ENCODE measurements at regions not wholly inside any gene's neighbourhood (a gene's known extent, or its start where the extent isn't known, plus 50 kb on each side); places are given as distances from the start of the nearest gene placed in this dataset.

GRCh38 chr4:22881411-22881810 is 188.7 kb downstream of the GBA3 start:
- Histone ChIP-seq H3K9ac (ENCODE audit: low read length) (no peak overlapping the region), H3K9me3 (ENCODE audit: insufficient read depth, low read length) (no peaks in the 10 kb centered on the region), H3K27me3 (ENCODE audit: low read length) (no peaks in the 10 kb centered on the region), H4K20me1 (ENCODE audit: low read depth, low read length) (no peaks in the 10 kb centered on the region), H3K79me2 (ENCODE audit: insufficient read depth, low read length) (no peaks in the 10 kb centered on the region), H3K4me3 (ENCODE audit: insufficient read depth, low read length, poor library complexity, severe bottlenecking) (no peak overlapping the region), H3K4me2 (ENCODE audit: low read depth, low read length, poor library complexity, severe bottlenecking) (no peak overlapping the region), H3K9me2 (replicated peaks; ENCODE audit: insufficient read depth, low read length) (no peaks in the 10 kb centered on the region), H3K27ac (ENCODE audit: low read depth, low read length) (no peak overlapping the region), H3F3A (ENCODE audit: insufficient read depth) (no peaks in the 10 kb centered on the region), H3K36me3 (ENCODE audit: low read length) (no peaks in the 10 kb centered on the region), H2AFZ (ENCODE audit: low read depth, low read length, severe bottlenecking) (no peak overlapping the region)
- no peak for TF ChIP-seq CTCF (IDR thresholded peaks at IDR 0.05; ENCODE audit: insufficient read depth, low read length, poor library complexity, severe bottlenecking)
- no peak for TF ChIP-seq EZH2phosphoT487 (conservative IDR thresholded peaks at IDR 0.05; ENCODE audit: low read length)

GRCh38 chr4:22877486-22878052 is 184.8 kb downstream of the GBA3 start:
- no peak overlapping the region for H2AFZ ChIP-seq (ENCODE audit: low read depth, low read length, severe bottlenecking)
- H4K20me1 ChIP-seq (ENCODE audit: low read depth, low read length): no peaks in the 10 kb centered on the region
- no peaks in the 10 kb centered on the region for H3F3A ChIP-seq (ENCODE audit: insufficient read depth)
- H3K9ac ChIP-seq (ENCODE audit: low read length): no peak overlapping the region
- no peaks in the 10 kb centered on the region for H3K27me3 ChIP-seq (ENCODE audit: low read length)
- TF ChIP-seq CTCF (IDR thresholded peaks at IDR 0.05; ENCODE audit: insufficient read depth, low read length, poor library complexity, severe bottlenecking) (no peak), EZH2phosphoT487 (conservative IDR thresholded peaks at IDR 0.05; ENCODE audit: low read length) (no peak)
- H3K9me2 ChIP-seq (replicated peaks; ENCODE audit: insufficient read depth, low read length): no peaks in the 10 kb centered on the region
- no peak overlapping the region for H3K27ac ChIP-seq (ENCODE audit: low read depth, low read length)
- H3K36me3 ChIP-seq (ENCODE audit: low read length): no peaks in the 10 kb centered on the region
- H3K4me3 ChIP-seq (ENCODE audit: insufficient read depth, low read length, poor library complexity, severe bottlenecking): no peak overlapping the region
- no peaks in the 10 kb centered on the region for H3K79me2 ChIP-seq (ENCODE audit: insufficient read depth, low read length)
- H3K9me3 ChIP-seq (ENCODE audit: insufficient read depth, low read length): no peaks in the 10 kb centered on the region
- H3K4me2 ChIP-seq (ENCODE audit: low read depth, low read length, poor library complexity, severe bottlenecking): no peak overlapping the region

GRCh38 chr4:22876270-22876669 is 183.5 kb downstream of the GBA3 start:
- Histone ChIP-seq H3K4me3 (ENCODE audit: insufficient read depth, low read length, poor library complexity, severe bottlenecking) (no peak overlapping the region), H3F3A (ENCODE audit: insufficient read depth) (no peaks in the 10 kb centered on the region), H3K79me2 (ENCODE audit: insufficient read depth, low read length) (no peaks in the 10 kb centered on the region), H3K27ac (ENCODE audit: low read depth, low read length) (no peak overlapping the region), H3K9me3 (ENCODE audit: insufficient read depth, low read length) (no peaks in the 10 kb centered on the region), H2AFZ (ENCODE audit: low read depth, low read length, severe bottlenecking) (no peak overlapping the region), H3K4me2 (ENCODE audit: low read depth, low read length, poor library complexity, severe bottlenecking) (no peak overlapping the region), H3K9me2 (replicated peaks; ENCODE audit: insufficient read depth, low read length) (no peaks in the 10 kb centered on the region), H3K9ac (ENCODE audit: low read length) (no peak overlapping the region), H4K20me1 (ENCODE audit: low read depth, low read length) (no peaks in the 10 kb centered on the region), H3K27me3 (ENCODE audit: low read length) (no peaks in the 10 kb centered on the region), H3K36me3 (ENCODE audit: low read length) (no peaks in the 10 kb centered on the region)
- no peak for TF ChIP-seq EZH2phosphoT487 (conservative IDR thresholded peaks at IDR 0.05; ENCODE audit: low read length)
- TF ChIP-seq CTCF (IDR thresholded peaks at IDR 0.05; ENCODE audit: insufficient read depth, low read length, poor library complexity, severe bottlenecking): no peak

Data from SU-DHL-6 (cell line).